ENCODE measurements at regions not wholly inside any gene's neighbourhood (a gene's known extent, or its start where the extent isn't known, plus 50 kb on each side); places are given as distances from the start of the nearest gene placed in this dataset.
"Not testable (repeated sequence)": the region's sequence is repeated elsewhere in the genome, so short reads cannot be mapped to it uniquely, and the experiment has no call there.

DNA sequence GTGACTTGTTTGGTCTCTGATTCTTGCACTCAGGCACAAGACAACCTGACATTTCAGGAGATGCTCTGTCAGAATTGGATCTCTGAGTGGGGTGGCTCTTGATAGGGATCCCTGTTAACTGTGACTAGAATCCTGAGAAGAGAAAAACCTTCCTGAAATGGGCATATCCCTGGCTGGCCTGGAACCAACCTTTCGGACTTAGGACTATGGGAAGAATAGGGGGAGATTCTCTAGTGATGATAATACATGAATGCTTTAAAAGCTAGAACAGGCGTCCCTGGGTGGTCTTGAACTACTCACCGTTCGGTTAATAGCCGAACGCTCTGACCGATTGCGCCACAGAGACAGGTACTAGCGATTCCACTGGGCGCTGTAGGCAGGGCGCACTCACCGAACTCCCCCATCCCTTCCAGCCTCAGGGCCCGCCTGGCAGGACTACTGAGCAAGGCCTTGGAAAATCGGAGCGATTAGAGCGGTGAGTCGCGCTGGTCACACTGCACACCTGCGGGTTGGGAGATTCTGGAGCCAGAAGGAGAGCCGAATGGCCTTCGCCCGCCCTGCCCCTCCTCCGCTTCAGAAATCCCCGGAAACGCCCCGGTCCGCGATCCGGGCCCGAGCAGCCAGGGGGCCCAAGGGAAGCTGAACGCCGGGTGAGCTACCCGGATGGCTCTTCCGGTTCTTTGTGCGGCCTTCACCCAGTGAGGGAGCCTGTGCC, 257.6 kb upstream of the NOTCH2NLA start:
- intact Hi-C loops (cut with DNase I); H3K27me3 ChIP-seq; H3K36me3 ChIP-seq; H3K9me3 ChIP-seq; H3K4me1 ChIP-seq: not testable (repeated sequence)
- peak in 1 of 2 donors; percentile 40 for DNase-seq (ENCODE audit: extremely low spot score in 2 of 2)
- peak overlapping the region; percentile 24 to 36 for H3K4me3 ChIP-seq
- H3K27ac ChIP-seq = peak overlapping the region; percentile 66

DNA sequence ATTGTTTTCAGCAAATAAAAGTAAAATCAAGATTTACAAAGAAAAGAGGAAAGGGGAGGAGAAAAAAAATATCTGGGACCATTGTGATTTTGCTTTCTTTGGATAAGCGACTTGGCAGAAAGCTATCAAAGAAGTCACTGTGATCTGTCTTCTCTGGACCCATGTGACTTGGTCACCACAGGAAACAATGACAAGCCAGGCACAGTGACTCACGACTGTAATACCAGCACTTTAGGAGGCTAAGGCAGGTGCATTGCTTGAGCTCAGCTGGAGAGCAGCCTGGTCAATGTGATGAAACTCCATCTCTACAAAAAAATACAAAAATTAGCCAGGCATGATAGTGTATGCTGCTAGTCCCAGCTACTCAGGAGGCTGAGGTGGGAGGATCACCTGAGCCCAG, 255.4 kb upstream of the NOTCH2NLA start:
- not testable (repeated sequence) for DNase-seq (ENCODE audit: extremely low spot score in 2 of 2)

DNA sequence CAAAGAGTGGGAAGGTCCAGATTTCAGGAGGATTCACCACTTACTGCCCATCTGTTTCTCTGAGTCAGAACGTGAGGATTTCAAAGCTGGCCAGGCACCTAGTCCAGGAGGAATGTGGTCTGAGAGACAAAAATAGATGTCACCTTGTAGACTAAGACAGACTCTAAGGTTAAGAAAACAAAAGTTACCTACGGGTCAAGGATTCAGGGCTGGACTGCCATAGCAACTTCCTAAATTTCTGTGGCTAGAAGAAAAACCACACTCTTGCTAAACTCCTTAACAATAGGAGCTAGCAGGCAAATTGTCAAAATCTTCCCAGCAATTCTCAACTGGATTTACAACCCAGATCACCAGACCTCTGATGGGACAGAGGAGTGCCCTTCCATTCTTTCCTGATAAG, 250.4 kb upstream of the NOTCH2NLA start:
- H3K27ac ChIP-seq; intact Hi-C loops (cut with DNase I); H3K27me3 ChIP-seq; H3K36me3 ChIP-seq; H3K4me3 ChIP-seq; H3K9me3 ChIP-seq; DNase-seq (ENCODE audit: extremely low spot score in 2 of 2); H3K4me1 ChIP-seq: not testable (repeated sequence)

More for the DNA sequence above, 255.4 kb upstream of the NOTCH2NLA start:
- H3K36me3 ChIP-seq; H3K4me3 ChIP-seq; intact Hi-C loops (cut with DNase I); H3K4me1 ChIP-seq; H3K27ac ChIP-seq; H3K27me3 ChIP-seq; H3K9me3 ChIP-seq: not testable (repeated sequence)

DNA sequence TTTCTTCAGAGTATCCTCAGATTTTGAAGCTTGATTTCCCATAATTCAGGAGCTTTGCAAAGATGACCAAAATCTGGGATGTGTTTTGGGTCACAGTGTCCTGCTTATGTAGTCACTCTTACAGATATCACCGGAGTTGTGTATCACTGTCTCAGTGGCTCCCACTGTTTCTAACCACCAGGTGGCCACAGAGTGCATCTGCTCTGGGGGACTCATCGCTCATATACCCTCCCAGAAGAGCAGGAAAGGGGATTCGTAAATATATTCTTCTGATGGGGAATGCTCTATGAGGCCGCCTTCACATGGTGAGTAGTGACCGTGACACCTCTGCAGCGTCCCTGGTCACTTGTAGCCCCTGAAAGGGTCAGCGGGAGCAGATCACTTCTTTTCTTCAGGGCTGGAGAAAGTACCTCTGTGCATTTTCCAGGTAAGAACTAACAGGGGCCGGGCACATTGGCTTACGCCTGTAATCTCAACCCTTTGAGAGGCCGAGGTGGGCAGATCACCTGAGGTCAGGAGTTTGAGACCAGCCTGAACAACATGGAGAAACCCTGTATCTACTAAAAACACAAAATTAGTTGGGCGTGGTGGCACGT, 249.4 kb upstream of the NOTCH2NLA start:
- H3K4me3 ChIP-seq; intact Hi-C loops (cut with DNase I); H3K36me3 ChIP-seq; H3K27me3 ChIP-seq; H3K27ac ChIP-seq; DNase-seq (ENCODE audit: extremely low spot score in 2 of 2); H3K4me1 ChIP-seq; H3K9me3 ChIP-seq: not testable (repeated sequence)
- TF ChIP-seq, protein P1, sequence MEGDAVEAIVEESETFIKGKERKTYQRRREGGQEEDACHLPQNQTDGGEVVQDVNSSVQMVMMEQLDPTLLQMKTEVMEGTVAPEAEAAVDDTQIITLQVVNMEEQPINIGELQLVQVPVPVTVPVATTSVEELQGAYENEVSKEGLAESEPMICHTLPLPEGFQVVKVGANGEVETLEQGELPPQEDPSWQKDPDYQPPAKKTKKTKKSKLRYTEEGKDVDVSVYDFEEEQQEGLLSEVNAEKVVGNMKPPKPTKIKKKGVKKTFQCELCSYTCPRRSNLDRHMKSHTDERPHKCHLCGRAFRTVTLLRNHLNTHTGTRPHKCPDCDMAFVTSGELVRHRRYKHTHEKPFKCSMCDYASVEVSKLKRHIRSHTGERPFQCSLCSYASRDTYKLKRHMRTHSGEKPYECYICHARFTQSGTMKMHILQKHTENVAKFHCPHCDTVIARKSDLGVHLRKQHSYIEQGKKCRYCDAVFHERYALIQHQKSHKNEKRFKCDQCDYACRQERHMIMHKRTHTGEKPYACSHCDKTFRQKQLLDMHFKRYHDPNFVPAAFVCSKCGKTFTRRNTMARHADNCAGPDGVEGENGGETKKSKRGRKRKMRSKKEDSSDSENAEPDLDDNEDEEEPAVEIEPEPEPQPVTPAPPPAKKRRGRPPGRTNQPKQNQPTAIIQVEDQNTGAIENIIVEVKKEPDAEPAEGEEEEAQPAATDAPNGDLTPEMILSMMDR (IDR thresholded peaks at IDR 0.05) = peak in 1 of 3 experiments; percentile 37

DNA sequence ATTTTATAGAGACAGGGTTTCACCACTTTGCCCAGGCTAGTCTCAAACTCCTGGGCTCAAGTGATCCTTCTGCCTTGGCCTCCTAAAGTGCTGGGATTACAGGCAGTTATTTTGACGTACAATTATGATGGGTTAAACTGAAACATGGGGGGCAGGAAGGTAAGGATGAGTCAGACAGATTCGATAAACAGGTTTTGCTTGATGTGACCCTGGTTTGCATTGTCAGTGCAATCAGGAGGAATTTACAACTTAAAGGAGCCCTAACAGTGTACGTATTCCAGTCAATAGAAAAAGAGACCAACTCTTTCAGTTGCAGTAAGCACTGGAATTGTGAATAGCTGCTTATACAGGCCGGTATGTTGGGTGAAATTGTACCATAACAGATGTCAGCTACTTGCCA, 246.3 kb upstream of the NOTCH2NLA start:
- H3K4me1 ChIP-seq; H3K36me3 ChIP-seq; DNase-seq (ENCODE audit: extremely low spot score in 2 of 2); H3K27ac ChIP-seq; H3K27me3 ChIP-seq; H3K9me3 ChIP-seq; intact Hi-C loops (cut with DNase I); H3K4me3 ChIP-seq: not testable (repeated sequence)

DNA sequence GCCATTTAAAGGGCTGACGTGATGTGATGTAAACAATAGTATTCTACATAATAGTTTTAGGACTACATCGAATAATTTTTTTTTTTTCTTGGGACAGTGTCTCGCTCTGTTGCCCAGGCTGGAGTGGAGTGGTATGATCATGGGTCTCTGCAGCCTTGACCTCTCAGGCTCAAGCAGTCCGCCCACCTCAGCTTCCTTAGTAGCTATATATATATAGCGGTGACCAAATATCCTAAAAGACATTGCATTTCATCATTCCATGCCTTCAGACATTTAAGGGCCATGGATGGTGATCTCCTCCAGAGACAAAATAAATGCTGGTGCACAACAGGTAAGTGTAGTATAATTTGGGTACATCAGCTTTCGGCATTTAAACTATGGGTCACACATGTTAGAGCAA, 245.4 kb upstream of the NOTCH2NLA start:
- H3K4me3 ChIP-seq; H3K27me3 ChIP-seq; intact Hi-C loops (cut with DNase I); DNase-seq (ENCODE audit: extremely low spot score in 2 of 2); H3K36me3 ChIP-seq; H3K27ac ChIP-seq; H3K4me1 ChIP-seq; H3K9me3 ChIP-seq: not testable (repeated sequence)

DNA sequence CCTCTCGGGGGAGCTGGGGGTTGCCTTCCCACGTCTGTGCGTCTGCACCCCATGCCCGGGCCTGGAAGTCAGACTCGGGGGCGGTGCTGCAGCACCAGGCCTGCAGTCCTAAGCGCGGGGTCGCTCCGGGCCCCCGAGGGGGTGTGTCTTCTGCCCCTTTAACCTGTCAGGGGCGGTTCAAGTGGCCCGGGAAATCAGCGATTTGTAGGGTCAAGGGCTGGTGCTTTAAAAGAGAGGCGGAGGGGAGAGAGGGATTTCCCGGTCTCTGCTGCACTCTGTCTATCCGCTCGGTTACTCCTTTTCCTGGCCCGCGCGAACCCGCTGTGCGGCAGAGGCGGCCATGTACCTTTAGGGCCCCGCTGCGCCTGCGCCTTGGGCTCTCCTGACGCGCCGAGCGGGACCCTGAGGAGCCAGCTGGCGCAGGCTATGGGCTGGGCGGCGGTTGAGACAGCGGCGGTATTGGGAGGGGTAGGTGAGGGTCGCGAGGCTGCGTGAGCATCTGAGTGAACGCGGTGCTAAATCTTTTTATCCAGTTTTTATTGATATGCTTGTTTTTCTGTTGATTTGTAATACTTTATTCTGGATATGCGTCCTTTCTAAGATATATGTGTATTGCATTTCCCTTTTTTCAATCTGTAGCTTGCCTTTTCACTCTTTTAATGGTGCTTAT, 243.5 kb upstream of the NOTCH2NLA start:
- Histone ChIP-seq H3K4me3 (peak overlapping the region; percentile 43 to 46), H3K27ac (peak overlapping the region; percentile 64)
- H3K4me1 ChIP-seq; H3K9me3 ChIP-seq; H3K27me3 ChIP-seq; H3K36me3 ChIP-seq; intact Hi-C loops (cut with DNase I); DNase-seq (ENCODE audit: extremely low spot score in 2 of 2): not testable (repeated sequence)
- peak in 1 of 2 donors; percentile 13 for TF ChIP-seq POLR2AphosphoS5 (IDR thresholded peaks at IDR 0.05; ENCODE audit: insufficient read depth in 1 of 2, low read depth in 1 of 2)

DNA sequence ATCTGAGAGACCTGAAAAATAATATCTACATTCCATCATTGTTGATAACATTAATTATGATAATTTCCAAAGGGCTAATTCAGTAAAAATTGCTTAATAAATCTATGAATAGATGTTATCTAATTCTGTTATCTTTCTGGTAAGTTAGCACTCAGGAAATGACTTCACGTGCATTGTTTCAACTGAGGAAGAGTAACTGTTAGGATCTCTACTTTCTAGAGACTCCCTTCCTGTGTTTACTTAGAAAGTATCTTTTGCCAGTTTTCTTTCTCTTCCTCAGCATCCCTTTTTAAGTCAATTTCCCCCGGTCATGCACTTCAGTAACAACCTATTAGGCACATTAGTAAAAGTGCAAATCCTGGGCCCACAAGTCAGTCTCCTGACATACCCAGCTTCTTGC, 231.1 kb upstream of the NOTCH2NLA start:
- not testable (repeated sequence) for H3K27me3 ChIP-seq

DNA sequence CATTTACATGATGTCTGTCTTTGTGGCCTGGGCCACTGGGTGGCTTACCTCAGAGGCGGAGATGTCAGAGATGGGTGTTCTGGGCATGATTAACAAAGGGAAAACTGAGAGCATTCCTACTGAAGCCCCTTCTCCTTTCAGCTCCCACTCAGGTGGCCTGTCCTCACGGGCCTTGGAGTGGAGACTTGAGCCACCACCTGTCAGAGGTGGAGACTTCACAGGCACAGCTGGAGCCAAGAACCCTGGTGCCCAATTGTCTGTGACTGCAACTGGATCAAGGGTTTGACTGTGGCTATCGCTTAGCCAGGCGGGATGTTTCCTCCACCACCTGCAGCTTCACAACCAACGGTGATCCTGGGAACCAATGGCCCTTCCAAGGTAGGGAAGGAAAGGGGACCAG, 230.5 kb upstream of the NOTCH2NLA start:
- H3K27me3 ChIP-seq; intact Hi-C loops (cut with DNase I); H3K9me3 ChIP-seq; DNase-seq (ENCODE audit: extremely low spot score in 2 of 2); H3K4me3 ChIP-seq; H3K27ac ChIP-seq; H3K36me3 ChIP-seq; H3K4me1 ChIP-seq: not testable (repeated sequence)

More for the DNA sequence above, 231.1 kb upstream of the NOTCH2NLA start:
- H3K9me3 ChIP-seq; H3K27ac ChIP-seq; H3K4me3 ChIP-seq; DNase-seq (ENCODE audit: extremely low spot score in 2 of 2); intact Hi-C loops (cut with DNase I); H3K4me1 ChIP-seq; H3K36me3 ChIP-seq: not testable (repeated sequence)

DNA sequence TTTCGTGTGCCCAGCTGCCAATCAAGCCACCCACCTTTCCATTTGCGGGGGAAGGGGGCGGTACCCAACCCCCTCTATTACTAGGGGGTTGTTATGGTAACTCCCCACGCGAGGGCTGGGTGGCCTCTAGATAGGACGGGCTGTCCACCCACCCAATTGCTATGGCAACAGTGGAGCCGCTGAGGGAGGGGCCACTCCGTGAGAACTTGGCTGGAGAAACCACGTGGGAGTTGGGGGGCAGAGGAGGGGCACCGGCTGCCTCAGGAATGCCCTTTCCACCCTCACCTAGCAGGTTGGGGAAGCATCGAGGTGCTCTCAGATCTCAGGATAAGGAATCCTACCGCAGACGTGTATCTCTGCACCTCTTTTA, 220.0 kb upstream of the NOTCH2NLA start:
- H3K4me1 ChIP-seq; H3K4me3 ChIP-seq; H3K27ac ChIP-seq; H3K36me3 ChIP-seq; H3K27me3 ChIP-seq; H3K9me3 ChIP-seq; DNase-seq (ENCODE audit: extremely low spot score in 2 of 2); intact Hi-C loops (cut with DNase I): not testable (repeated sequence)

DNA sequence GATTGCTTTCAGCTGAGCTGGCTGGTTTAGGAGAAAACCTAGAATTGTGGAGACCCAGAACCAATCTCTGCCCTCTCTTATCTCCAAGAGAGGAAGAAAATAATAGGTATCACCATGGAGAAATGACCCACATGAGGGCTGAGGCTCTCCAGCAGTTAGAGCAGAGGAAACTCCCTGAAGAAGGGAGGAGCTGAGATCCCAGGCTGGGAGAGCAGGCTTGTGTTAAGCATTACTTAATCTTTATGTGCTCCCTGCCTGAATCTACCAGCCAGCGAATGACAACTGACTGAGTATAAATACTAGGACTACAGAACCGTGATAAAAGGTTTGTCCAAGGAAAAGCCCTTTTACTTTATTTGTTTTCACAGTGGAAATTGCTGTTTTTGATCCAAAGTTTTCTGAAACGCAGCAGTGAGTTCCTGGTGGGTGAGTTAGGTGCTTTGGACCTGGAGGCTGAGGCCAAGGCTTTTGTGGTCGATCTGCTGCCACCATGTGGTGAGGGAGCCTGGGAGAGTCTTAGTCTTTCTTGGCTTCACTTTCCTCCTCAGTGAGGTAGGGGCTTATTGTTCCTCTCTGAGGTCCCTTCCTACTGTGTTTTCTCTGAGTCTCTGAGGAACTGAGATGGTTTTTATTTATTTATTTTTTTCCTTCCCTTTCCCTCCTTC, 219.5 kb upstream of the NOTCH2NLA start:
- H3K4me1 ChIP-seq; H3K27me3 ChIP-seq; H3K9me3 ChIP-seq; H3K4me3 ChIP-seq; DNase-seq (ENCODE audit: extremely low spot score in 2 of 2); intact Hi-C loops (cut with DNase I); H3K27ac ChIP-seq; H3K36me3 ChIP-seq: not testable (repeated sequence)

DNA sequence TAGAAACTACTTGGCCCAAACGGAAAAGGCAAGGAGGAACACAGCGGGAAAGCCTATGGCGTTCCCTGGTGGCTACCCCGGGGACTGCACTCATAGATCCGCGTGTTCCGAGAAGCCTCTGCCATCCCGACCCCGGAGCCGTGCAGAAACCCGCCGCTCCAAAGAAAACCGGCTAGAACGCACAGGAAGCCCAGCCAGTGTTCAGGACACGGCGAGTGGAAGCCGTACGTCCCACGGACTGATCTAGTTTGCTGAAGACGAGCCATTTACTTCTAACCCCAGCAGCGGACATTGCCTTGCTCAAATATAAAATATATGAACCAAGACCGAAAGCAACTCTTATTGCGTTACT, 215.0 kb upstream of the NOTCH2NLA start:
- H3K27ac ChIP-seq; H3K27me3 ChIP-seq; H3K4me1 ChIP-seq; intact Hi-C loops (cut with DNase I); H3K36me3 ChIP-seq; H3K9me3 ChIP-seq: not testable (repeated sequence)
- peak overlapping the region; percentile 27 to 38 for H3K4me3 ChIP-seq
- DNase-seq (ENCODE audit: extremely low spot score in 2 of 2) = peak in 1 of 2 donors; percentile 37

Measured in vagina (tissue), 2 donors.